ENCODE measurements at regions not wholly inside any gene's neighbourhood (a gene's known extent, or its start where the extent isn't known, plus 50 kb on each side); places are given as distances from the start of the nearest gene placed in this dataset.
"Not testable (repeated sequence)": the region's sequence is repeated elsewhere in the genome, so short reads cannot be mapped to it uniquely, and the experiment has no call there.

DNA sequence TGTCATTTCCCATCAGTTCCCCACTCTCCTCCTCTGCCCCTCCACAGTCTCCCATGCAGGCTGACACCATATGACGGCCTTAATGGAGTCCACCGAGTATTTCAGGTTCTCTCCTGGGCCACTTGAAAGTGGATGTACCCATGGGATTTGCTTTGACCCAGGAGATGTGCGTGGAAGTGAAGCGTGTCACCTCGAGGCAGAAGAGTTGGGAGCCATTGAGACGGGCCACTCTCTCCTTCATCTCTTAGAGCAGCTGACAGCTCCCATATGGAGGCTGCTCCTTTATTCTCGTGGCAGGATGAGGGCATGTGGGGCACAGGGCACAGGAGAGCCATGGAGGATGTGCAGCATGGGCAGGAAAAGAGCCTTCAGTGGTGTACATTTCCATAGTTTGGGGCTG is 144.7 kb upstream of the CRYM start:
- peak in 1 of 2 donors; percentile 6 for DNase-seq
- H3K27ac ChIP-seq; H3K4me1 ChIP-seq; H3K27me3 ChIP-seq; H3K36me3 ChIP-seq; intact Hi-C loops (cut with DNase I; ENCODE audit: low total_unique reads); H3K4me3 ChIP-seq; H3K9me3 ChIP-seq: not testable (repeated sequence)

GRCh38 chr16:21404699-21405098 is 126.6 kb upstream of the CRYM start:
- H3K9me3 ChIP-seq; H3K27ac ChIP-seq; DNase-seq; intact Hi-C loops (cut with DNase I; ENCODE audit: low total_unique reads); H3K36me3 ChIP-seq; H3K27me3 ChIP-seq; H3K4me1 ChIP-seq; H3K4me3 ChIP-seq: not testable (repeated sequence)

GRCh38 chr16:21397866-21398265 is 119.8 kb upstream of the CRYM start:
- intact Hi-C loops (cut with DNase I; ENCODE audit: low total_unique reads); DNase-seq; H3K36me3 ChIP-seq; H3K27ac ChIP-seq; H3K27me3 ChIP-seq; H3K4me3 ChIP-seq; H3K9me3 ChIP-seq; H3K4me1 ChIP-seq: not testable (repeated sequence)

GRCh38 chr16:21396545-21396944 is 118.5 kb upstream of the CRYM start:
- H3K27me3 ChIP-seq; H3K4me3 ChIP-seq; H3K27ac ChIP-seq; H3K36me3 ChIP-seq; H3K4me1 ChIP-seq; DNase-seq; H3K9me3 ChIP-seq; intact Hi-C loops (cut with DNase I; ENCODE audit: low total_unique reads): not testable (repeated sequence)

GRCh38 chr16:21390634-21391033 is 112.5 kb upstream of the CRYM start:
- H3K36me3 ChIP-seq; H3K27me3 ChIP-seq; DNase-seq; H3K4me3 ChIP-seq; H3K4me1 ChIP-seq; H3K27ac ChIP-seq; intact Hi-C loops (cut with DNase I; ENCODE audit: low total_unique reads); H3K9me3 ChIP-seq: not testable (repeated sequence)

DNA sequence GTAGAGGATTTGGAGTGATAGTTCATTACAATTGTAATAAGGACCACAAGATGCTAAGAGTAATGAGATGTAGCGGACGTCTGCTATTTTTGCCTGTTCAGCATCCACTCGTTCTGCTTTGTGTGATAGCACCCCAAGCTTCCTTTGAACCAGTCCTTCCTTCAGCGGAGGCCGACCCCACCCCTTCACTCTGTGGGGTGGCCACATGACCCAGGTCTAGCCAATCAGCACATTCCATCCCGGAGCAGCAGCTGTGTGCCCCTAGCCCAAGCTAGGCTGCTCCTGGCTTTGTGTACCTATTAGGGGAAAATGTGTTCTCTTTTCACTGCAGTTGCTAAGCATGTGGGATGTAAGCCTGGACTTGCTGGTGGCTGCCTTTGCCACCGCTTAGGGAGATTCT is 111.8 kb upstream of the CRYM start:
- intact Hi-C loops (cut with DNase I; ENCODE audit: low total_unique reads); H3K4me1 ChIP-seq; H3K27me3 ChIP-seq; DNase-seq; H3K9me3 ChIP-seq; H3K36me3 ChIP-seq; H3K4me3 ChIP-seq; H3K27ac ChIP-seq: not testable (repeated sequence)

DNA sequence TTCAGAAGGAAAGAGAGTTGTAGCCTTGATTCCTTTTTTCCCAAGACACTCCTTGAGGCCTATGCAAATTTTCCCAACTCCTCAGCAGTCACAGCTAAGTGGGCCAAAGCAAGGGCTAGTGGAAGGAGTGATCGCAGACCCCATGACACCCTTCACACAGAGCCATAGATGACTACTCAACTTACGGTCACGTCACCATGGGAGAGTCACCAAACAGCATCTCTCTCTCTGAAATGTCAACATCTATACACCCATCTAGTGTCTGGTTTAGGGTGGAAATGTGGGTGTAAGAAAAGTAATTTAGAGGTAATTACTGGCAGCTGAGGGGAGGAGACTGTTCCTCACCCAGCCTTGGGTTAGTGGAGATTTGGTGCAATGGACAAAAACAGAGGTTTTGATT is 109.7 kb upstream of the CRYM start:
- H3K9me3 ChIP-seq; H3K4me1 ChIP-seq; H3K27ac ChIP-seq; intact Hi-C loops (cut with DNase I; ENCODE audit: low total_unique reads); H3K27me3 ChIP-seq; DNase-seq; H3K36me3 ChIP-seq; H3K4me3 ChIP-seq: not testable (repeated sequence)

DNA sequence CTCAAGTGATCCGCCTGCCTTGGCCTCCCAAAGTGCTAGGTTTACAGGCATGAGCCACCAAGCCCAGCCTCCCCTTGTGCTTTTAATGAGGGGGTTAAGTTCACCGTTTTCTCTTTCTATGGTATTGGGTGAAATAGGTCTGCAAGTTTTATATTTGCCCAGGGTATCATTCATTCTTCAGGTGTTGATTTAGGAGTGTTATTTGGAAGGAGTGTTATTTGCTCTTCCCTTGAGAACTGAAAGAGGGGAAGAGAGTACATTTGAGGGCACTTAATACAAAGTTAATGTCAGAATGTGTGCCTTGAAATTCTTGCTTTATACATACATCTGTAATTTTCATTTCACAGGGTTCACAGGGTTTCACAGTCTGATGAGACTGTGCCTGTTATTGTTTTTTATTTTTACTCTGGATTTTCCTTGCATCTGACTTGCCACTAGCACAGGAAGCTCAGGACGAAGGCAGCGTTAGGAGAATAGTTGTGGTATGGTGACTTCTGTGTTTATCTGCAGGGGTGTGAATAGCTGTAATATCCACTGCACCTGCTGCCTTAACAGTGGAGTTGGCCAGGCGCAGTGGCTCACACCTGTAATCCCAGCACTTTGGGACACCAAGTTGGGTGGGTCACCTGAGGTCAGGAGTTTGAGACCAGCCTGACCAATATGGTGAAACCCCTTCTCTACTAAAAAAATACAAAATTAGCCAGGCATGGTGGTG is 108.3 kb upstream of the CRYM start:
- H3K36me3 ChIP-seq; H3K4me1 ChIP-seq; H3K9me3 ChIP-seq; H3K4me3 ChIP-seq; H3K27me3 ChIP-seq; DNase-seq; H3K27ac ChIP-seq; intact Hi-C loops (cut with DNase I; ENCODE audit: low total_unique reads): not testable (repeated sequence)

DNA sequence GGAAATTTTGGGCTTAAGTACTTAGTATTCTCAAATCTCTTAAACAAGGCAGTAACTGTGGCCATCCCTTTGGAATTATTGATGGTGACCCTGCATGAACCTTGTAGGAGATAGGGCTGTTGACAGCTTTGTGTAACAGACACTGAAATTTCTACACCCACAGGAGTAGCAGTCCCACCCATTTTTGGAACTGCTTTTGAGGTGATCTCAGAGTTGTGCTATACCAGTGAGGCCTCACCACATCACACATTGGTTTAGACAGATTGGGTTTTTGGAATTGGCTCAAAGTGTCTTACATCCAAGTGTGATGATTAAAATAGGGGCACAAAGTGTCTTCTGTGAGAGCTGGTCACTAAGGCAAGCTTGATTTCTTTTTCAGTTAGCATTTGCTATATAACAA is 105.6 kb upstream of the CRYM start:
- H3K4me1 ChIP-seq; H3K9me3 ChIP-seq; H3K27ac ChIP-seq; H3K4me3 ChIP-seq; intact Hi-C loops (cut with DNase I; ENCODE audit: low total_unique reads); H3K27me3 ChIP-seq; H3K36me3 ChIP-seq; DNase-seq: not testable (repeated sequence)

DNA sequence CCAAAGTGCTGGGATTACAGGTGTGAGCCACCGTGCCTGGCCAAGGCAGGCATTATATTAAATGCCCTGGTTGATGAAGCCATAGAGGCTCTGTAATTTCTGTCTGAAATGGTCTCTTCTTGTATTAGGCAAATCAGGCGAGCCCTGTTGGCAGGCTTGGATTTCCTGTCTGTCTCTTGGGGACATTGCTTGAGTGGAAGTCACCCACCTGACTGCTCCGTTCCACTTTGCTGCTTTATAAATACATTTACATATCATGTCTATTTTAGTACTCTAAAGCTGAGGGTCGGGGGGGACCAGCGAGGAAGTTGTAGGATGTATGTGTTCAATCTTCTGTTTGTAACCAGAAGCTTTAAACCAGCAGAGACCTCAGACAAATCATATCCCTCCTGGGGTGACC is 101.6 kb upstream of the CRYM start:
- H3K4me1 ChIP-seq; intact Hi-C loops (cut with DNase I; ENCODE audit: low total_unique reads): not testable (repeated sequence)

DNA sequence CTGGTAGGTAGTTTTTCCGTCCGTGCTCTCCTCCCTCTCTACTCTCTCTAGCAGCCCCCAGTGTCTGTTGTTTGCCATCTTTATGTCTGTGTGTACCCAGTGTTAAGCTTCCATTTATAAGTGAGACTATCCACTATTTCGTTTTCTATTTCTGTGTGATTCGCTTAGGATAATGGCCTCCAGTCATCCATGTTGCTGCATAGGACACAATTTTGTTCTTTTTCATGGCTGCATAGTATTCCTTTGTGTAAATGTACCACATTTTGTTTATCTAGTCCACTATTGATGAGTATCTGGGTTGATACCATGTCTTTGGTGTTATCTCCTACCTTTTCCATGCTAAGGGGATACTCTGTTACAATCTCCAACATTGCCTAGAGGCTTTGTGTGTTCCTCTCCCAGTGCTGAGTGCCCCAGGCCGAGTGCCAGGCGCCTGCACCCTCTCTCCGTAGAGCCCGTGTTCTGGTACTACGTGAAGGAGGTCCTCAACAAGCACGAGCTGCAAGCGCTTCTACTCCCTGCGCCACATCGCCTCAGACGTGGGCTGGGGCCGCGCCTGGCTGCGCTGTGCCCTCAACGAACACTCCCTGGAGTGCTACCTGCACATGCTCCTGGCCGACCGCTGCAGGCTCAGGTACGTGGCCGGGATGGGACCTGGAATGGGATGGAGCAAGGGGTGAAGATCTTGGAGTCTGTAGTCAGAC is 98.3 kb upstream of the CRYM start:
- intact Hi-C loops (cut with DNase I; ENCODE audit: low total_unique reads); H3K4me3 ChIP-seq; H3K4me1 ChIP-seq; H3K27me3 ChIP-seq; H3K27ac ChIP-seq; H3K36me3 ChIP-seq; DNase-seq; H3K9me3 ChIP-seq: not testable (repeated sequence)

More for the DNA sequence above, 101.6 kb upstream of the CRYM start:
- not testable (repeated sequence) for H3K9me3 ChIP-seq, H3K4me3 ChIP-seq, H3K27ac ChIP-seq, H3K27me3 ChIP-seq, H3K36me3 ChIP-seq, DNase-seq

DNA sequence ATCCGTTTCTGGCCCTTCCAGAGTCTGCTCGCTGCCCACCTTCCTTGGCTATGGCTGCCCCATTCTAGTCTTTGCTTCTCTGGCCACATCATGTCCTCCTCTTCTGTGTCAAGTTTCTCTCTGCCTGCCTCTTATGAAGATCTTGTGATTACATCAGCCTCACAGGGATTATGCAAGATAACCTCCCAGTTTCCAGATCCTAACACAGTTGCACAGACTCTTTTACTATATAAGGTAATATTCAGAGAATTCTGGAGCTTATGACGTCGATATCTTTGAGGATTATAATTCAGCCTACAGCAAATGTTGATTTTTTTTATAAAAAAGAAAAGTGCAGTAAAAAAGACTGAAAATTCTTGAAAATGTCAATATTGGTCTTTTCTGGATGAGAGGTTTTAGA is 97.2 kb upstream of the CRYM start:
- H3K27me3 ChIP-seq; H3K4me3 ChIP-seq; H3K9me3 ChIP-seq; H3K27ac ChIP-seq; DNase-seq; H3K36me3 ChIP-seq; H3K4me1 ChIP-seq; intact Hi-C loops (cut with DNase I; ENCODE audit: low total_unique reads): not testable (repeated sequence)

DNA sequence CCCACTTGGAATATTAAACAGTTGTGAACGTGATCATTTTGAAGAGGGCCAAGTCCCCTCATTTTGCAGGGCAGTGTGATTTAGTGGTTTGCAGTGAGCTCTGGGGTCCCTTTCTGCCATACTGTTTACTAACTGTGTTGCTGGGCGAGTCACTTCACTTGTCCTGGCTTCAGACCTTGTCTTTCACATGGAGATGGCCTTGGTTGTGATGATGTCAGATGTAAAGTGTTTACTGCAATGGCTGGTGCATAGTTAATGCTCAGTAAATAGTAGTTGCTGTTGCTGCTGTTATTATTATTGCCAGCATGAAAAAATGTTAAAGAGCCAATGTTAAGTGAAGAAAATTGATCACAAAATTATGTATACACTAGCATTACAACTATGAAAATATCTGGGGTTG is 95.4 kb upstream of the CRYM start:
- H3K4me1 ChIP-seq; H3K27me3 ChIP-seq; intact Hi-C loops (cut with DNase I; ENCODE audit: low total_unique reads); H3K4me3 ChIP-seq; H3K27ac ChIP-seq; DNase-seq; H3K36me3 ChIP-seq; H3K9me3 ChIP-seq: not testable (repeated sequence)

- H3K27ac ChIP-seq; H3K27me3 ChIP-seq; DNase-seq; H3K4me3 ChIP-seq; H3K4me1 ChIP-seq; intact Hi-C loops (cut with DNase I; ENCODE audit: low total_unique reads); H3K9me3 ChIP-seq; H3K36me3 ChIP-seq: not testable (repeated sequence)
These were observed 94.8 kb upstream of the CRYM start for GRCh38 chr16:21372862-21373261.
